Suprapubic skin (tissue), 4 donors: ENCODE measurements at regions not wholly inside any gene's neighbourhood (a gene's known extent, or its start where the extent isn't known, plus 50 kb on each side); places are given as distances from the start of the nearest gene placed in this dataset.

ENCODE experiments used
- DNase-seq, 2 donors: peaks; one replicate each; pipeline ENCODE4 v3.0.0-alpha.2; 2019; ENCODE audit warnings: low spot score in 2 of 2
- H3K27ac ChIP-seq: fragments of 200-600 bp; sonication (generic); one replicate; pipeline ENCODE4 v1.5.1; 2019
- H3K27me3 ChIP-seq: fragments of 200-600 bp; sonication (generic); one replicate; pipeline ENCODE4 v1.5.1; 2019
- H3K36me3 ChIP-seq: fragments of 200-600 bp; sonication (generic); one replicate; pipeline ENCODE4 v1.5.1; 2019
- H3K4me1 ChIP-seq: fragments of 200-600 bp; sonication (generic); one replicate; pipeline ENCODE4 v1.5.1; 2019
- H3K4me3 ChIP-seq: fragments of 200-600 bp; sonication (generic); one replicate; pipeline ENCODE4 v1.5.1; 2019; ENCODE audit warnings: mild to moderate bottlenecking
- H3K9me3 ChIP-seq: fragments of 200-600 bp; sonication (generic); one replicate; pipeline ENCODE4 v1.5.1; 2019
- EP300 ChIP-seq: sonication (generic); formaldehyde crosslinking; IDR thresholded peaks from one replicate; pipeline ENCODE4 v1.6.1; 2017; ENCODE audit warnings: antibody characterized with exemption
- POLR2A ChIP-seq, 2 donors: fragments of 450-650 bp; IDR thresholded peaks; one replicate each; pipeline ENCODE4 v1.6.1; 2017; ENCODE audit warnings: antibody characterized with exemption in 2 of 2, mild to moderate bottlenecking in 2 of 2, moderate library complexity in 2 of 2
- POLR2AphosphoS5 ChIP-seq, 3 donors: sonication (generic); formaldehyde crosslinking; IDR thresholded peaks; one replicate each; pipeline ENCODE4 v1.6.1; 2017; ENCODE audit warnings: antibody characterized with exemption in 3 of 3
- WGBS: methylation state at CpG from one replicate; pipeline ENCODE4 v1.1.5; 2018; 5-methylcytosine and 5-hydroxymethylcytosine counted together
- TF ChIP-seq, protein P1 (sequence below), 2 donors: fragments of 200-600 bp in 1 of 2; fragments of 450-650 bp in 1 of 2; sonication (generic) in 1 of 2; IDR thresholded peaks; one replicate each; pipeline ENCODE4 v1.5.1; 2016 to 2019; ENCODE audit warnings: antibody characterized with exemption in 2 of 2, mild to moderate bottlenecking in 1 of 2, moderate library complexity in 1 of 2

DNA sequence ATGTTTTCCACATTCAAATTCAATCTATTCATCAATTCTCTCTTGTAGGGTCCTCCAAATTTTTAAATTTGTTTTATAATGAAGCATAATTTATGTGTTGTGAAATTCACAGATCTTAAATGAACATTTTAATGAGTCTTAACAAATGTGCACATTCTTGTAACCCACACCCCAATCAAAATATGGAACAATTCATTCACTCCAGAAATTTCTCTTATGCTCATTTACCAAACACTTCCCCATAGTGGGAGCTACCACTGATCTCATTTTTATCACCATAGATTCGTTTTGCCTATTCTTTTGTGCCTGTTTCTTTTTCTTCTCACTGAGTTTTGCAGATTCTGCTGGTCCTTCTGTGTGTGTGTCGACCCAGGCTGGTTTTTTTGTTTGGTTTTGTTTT lies 664.1 kb downstream of the EFNB2 start:
- DNase-seq: no peak
- Histone ChIP-seq H3K36me3 (no peaks in the 10 kb centered on the region), H3K27ac (no peak overlapping the region), H3K9me3 (no peaks in the 10 kb centered on the region), H3K4me1 (no peaks in the 10 kb centered on the region), H3K27me3 (no peaks in the 10 kb centered on the region), H3K4me3 (no peak overlapping the region)
- 79% methylated on average over 2 of the region's 2 CpGs for WGBS
- TF ChIP-seq, protein P1, sequence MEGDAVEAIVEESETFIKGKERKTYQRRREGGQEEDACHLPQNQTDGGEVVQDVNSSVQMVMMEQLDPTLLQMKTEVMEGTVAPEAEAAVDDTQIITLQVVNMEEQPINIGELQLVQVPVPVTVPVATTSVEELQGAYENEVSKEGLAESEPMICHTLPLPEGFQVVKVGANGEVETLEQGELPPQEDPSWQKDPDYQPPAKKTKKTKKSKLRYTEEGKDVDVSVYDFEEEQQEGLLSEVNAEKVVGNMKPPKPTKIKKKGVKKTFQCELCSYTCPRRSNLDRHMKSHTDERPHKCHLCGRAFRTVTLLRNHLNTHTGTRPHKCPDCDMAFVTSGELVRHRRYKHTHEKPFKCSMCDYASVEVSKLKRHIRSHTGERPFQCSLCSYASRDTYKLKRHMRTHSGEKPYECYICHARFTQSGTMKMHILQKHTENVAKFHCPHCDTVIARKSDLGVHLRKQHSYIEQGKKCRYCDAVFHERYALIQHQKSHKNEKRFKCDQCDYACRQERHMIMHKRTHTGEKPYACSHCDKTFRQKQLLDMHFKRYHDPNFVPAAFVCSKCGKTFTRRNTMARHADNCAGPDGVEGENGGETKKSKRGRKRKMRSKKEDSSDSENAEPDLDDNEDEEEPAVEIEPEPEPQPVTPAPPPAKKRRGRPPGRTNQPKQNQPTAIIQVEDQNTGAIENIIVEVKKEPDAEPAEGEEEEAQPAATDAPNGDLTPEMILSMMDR (IDR thresholded peaks at IDR 0.05): no peak
- TF ChIP-seq POLR2AphosphoS5 (IDR thresholded peaks at IDR 0.05): no peak
- no peak for TF ChIP-seq EP300
- no peak for TF ChIP-seq POLR2A (IDR thresholded peaks at IDR 0.05)

DNA sequence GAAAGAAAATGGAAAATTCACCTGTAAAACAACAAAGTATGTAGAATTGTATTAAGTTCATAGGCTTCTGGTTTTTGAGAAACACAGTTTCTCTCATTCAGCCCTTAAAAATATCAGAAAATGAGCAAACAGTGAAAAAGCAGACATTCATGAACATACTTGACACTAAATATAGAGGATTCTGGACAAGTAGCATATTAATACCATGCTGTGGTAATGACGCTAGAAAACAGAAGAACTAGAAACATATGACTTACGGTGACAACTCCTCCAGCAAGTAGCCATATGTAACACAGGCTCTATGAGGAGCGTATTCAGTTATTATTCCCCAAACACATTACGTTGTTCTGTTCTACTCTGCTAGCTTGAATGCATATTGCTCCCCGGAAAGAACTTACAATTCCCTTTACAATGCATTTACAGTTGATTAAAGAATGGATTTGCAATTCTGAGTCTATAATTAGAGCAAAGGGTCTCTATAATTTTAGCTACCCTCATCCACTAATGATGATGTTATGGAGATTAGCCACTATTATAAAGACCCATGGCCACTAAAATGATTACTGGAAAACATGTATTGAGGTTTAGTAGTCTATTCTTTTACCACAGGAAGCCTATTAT lies 672.1 kb downstream of the EFNB2 start:
- DNase-seq: no peak
- WGBS: 84% methylated on average over 5 of the region's 5 CpGs
- H3K27me3 ChIP-seq: no peaks in the 10 kb centered on the region
- H3K36me3 ChIP-seq: no peaks in the 10 kb centered on the region
- H3K27ac ChIP-seq: no peak overlapping the region
- H3K4me1 ChIP-seq: no peaks in the 10 kb centered on the region
- no peaks in the 10 kb centered on the region for H3K9me3 ChIP-seq
- no peak overlapping the region for H3K4me3 ChIP-seq
- no peak for TF ChIP-seq POLR2A (IDR thresholded peaks at IDR 0.05)
- no peak for TF ChIP-seq EP300
- no peak for TF ChIP-seq POLR2AphosphoS5 (IDR thresholded peaks at IDR 0.05)
- TF ChIP-seq, protein P1 (IDR thresholded peaks at IDR 0.05): no peak

DNA sequence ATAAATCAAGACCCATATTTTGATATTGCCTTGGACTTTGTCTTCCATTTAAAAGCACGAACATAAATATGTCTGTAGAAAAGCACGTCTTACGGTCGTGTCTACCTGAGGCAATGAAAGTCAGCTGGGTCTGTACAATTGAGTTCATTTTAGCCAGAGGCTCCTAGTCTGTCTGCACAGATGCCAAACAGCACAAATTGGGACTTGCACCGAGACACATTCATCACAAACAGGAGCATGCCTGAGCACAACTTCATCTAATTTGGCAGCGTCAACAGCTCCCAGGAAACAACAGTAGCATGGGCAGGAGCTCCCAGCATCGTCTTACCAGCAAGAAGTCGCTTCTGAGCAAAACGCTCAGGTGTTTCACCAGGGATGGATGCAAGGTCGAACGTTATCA lies 687.0 kb downstream of the EFNB2 start:
- no peaks in the 10 kb centered on the region for H3K36me3 ChIP-seq
- H3K4me1 ChIP-seq: peaks cover 15% of the 10 kb centered on the region
- TF ChIP-seq, protein P1 (IDR thresholded peaks at IDR 0.05): no peak
- peak in 1 of 3 donors; percentile 23 for TF ChIP-seq POLR2AphosphoS5 (IDR thresholded peaks at IDR 0.05)
- no peak for TF ChIP-seq EP300
- TF ChIP-seq POLR2A (IDR thresholded peaks at IDR 0.05): no peak
- DNase-seq: no peak
- no peak overlapping the region for H3K4me3 ChIP-seq
- WGBS: 48% methylated on average over 11 of the region's 11 CpGs
- H3K27me3 ChIP-seq: no peaks in the 10 kb centered on the region
- no peak overlapping the region for H3K27ac ChIP-seq
- no peaks in the 10 kb centered on the region for H3K9me3 ChIP-seq

DNA sequence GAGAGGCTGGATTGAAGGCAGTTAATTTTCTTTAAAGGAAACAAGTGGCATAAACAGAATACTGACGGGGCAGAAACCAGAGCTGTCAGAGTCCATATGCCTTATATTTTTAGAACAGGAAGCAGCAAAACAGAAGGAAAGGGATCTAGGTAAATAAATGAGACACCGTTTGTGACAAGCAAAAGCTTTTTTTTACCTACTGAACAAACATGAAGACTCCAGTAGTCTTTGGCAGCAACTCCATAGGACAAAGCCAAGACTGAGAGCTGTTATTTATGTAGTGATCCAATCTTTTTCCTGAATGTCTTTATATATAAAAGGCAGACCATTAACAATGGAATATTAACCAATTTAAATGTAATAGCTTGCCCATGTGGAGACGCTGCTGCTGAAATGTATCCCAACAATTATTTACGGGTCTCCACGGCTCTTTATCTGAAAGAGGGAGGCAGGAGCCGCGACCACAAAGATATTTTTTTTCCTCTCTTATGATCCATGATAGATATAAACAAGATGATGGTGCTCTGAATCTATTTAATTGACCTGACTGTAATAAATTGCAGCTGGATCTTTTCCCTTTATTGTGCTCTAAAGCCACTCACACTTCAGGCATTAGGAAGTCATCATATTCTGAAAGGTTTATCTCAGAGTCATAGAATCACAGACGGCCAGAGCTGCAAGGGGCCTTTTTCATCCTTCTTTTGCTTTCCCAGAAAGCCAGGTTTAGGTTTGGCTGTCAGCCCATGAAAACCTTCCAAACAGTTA lies 687.8 kb downstream of the EFNB2 start:
- no peak for DNase-seq
- H3K27ac ChIP-seq: no peak overlapping the region
- no peaks in the 10 kb centered on the region for H3K9me3 ChIP-seq
- H3K27me3 ChIP-seq: no peaks in the 10 kb centered on the region
- H3K4me1 ChIP-seq: peaks cover 15% of the 10 kb centered on the region
- no peak overlapping the region for H3K4me3 ChIP-seq
- H3K36me3 ChIP-seq: no peaks in the 10 kb centered on the region
- TF ChIP-seq POLR2A (IDR thresholded peaks at IDR 0.05) (no peak), POLR2AphosphoS5 (IDR thresholded peaks at IDR 0.05) (no peak), EP300 (no peak)
- TF ChIP-seq, protein P1 (IDR thresholded peaks at IDR 0.05): no peak
- 23% methylated on average over 8 of the region's 8 CpGs for WGBS

DNA sequence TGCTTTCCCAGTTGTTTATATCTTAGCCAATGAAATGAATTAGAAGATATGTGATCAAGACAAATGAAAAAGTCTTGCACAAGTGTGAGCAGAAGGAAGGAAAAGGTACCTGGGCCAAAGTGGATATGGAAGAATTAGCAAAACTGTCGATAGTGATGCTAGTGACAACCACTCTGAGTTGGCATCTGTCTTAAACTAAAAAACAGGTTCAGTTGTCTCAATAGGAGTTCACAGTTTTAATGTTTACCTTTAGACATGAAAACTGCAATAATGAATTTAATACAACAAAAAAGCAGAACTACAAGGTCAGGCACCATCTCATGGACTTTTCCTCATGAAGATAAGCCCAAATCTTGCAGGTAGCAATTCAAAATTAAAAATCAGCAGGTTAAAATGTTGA lies 688.5 kb downstream of the EFNB2 start:
- DNase-seq: no peak
- 83% methylated on average over 1 of the region's 1 CpG for WGBS
- H3K4me3 ChIP-seq: no peak overlapping the region
- TF ChIP-seq POLR2AphosphoS5 (IDR thresholded peaks at IDR 0.05) (no peak), EP300 (no peak), POLR2A (IDR thresholded peaks at IDR 0.05) (no peak)
- TF ChIP-seq, protein P1 (IDR thresholded peaks at IDR 0.05): no peak
- no peaks in the 10 kb centered on the region for H3K27me3 ChIP-seq
- no peaks in the 10 kb centered on the region for H3K9me3 ChIP-seq
- no peak overlapping the region for H3K27ac ChIP-seq
- peaks cover 15% of the 10 kb centered on the region for H3K4me1 ChIP-seq
- H3K36me3 ChIP-seq: no peaks in the 10 kb centered on the region
